ENCODE measurements at regions not wholly inside any gene's neighbourhood (a gene's known extent, or its start where the extent isn't known, plus 50 kb on each side); places are given as distances from the start of the nearest gene placed in this dataset.

DNA sequence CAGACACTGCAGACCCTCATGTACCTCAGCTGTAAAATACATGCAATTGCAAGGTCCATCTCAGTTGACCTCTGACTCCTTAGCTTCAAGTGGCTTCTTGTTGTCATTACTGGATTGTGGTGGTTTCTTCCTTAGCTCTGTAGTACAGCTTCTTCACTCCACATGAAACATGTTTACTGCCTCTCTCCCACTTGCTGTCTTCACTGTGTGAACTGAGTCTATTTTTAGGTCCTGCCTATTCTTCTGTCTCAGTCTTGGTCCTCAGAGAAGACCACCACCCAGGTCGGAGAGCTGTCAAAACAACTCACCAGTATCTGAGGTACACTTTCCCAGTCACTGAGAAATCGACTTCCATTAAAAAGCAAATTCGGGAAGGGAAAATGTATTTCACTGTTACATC, 50.2 kb upstream of the EYA4 start:
- H3K23ac ChIP-seq (ENCODE audit: low read depth, low read length), result no peak overlapping the region
- no peak overlapping the region for H3K9ac ChIP-seq (ENCODE audit: low read depth, low read length)
- 0 out of 3 replicates have a peak overlapping the region, but pooled peaks have one; percentile 6 for H2BK15ac ChIP-seq (ENCODE audit: low read depth, low read length)
- H3K4me2 ChIP-seq (ENCODE audit: low read depth, low read length), result no peak overlapping the region
- no TSS peak for BruUV-seq (replicated peaks)
- H3K4me3 ChIP-seq (ENCODE audit: insufficient read depth, low read depth, low read length), result no peak overlapping the region
- H3K56ac ChIP-seq (ENCODE audit: extremely low read depth, insufficient read depth, low read length), result no peak overlapping the region
- intact Hi-C loops (cut with micrococcal nuclease) (no loop called here), in situ Hi-C loops (cut with MboI; ENCODE audit: low sequenced_read_pairs) (loop anchor here (25.0 kb wide), 1 partner anchor 721 kb away; no protein-coding TSS in a partner anchor), dilution Hi-C loops (cut with HindIII; ENCODE audit: low sequenced_read_pairs, unreplicated experiment) (no loop called here)
- H4K91ac ChIP-seq (ENCODE audit: insufficient read depth, low read depth, low read length), result no peak overlapping the region
- H2BK120ac ChIP-seq (ENCODE audit: low read depth, low read length), result 0 out of 2 replicates have a peak overlapping the region, but pooled peaks have one; percentile 2
- H3K14ac ChIP-seq (replicated peaks; ENCODE audit: low read depth, low read length), result no peak overlapping the region
- POLR2A ChIA-PET (ENCODE audit: unreplicated experiment), result no interaction called here
- no peak overlapping the region for H2AK5ac ChIP-seq (ENCODE audit: low read depth, low read length)
- WGBS, 2 experiments (ENCODE audit: extremely low coverage in 2 of 2, insufficient read length in 1 of 2), result 29% methylated on average over 1 of the region's 3 CpGs; no CpG with 5 or more reads in 1 of the 2 experiments
- ATAC-seq (ENCODE audit: low read depth) (no peak), DNase-seq (no peak)
- H3K27me3 ChIP-seq (ENCODE audit: control insufficient read depth, insufficient read depth, low read length), result no peaks in the 10 kb centered on the region
- peaks cover 2% of the 10 kb centered on the region; the same call in 1 of the 2 replicates for H3K4me1 ChIP-seq (ENCODE audit: control insufficient read depth, insufficient read depth, low read length)
- H2AK9ac ChIP-seq (replicated peaks; ENCODE audit: low read depth, low read length, poor library complexity), result no peak overlapping the region
- no peak overlapping the region for H3K18ac ChIP-seq (ENCODE audit: low read depth, low read length)
- H3K4ac ChIP-seq (ENCODE audit: low read depth, low read length), result no peak overlapping the region
- no peak overlapping the region for H3K27ac ChIP-seq (ENCODE audit: insufficient read depth, low read length)
- no peaks in the 10 kb centered on the region for H3K79me1 ChIP-seq (ENCODE audit: low read depth in 1 of 2, low read length in 2 of 2)
- no peak overlapping the region for H2BK5ac ChIP-seq (ENCODE audit: low read depth, low read length, poor library complexity, severe bottlenecking)
- no peak overlapping the region for H2AFZ ChIP-seq (replicated peaks; ENCODE audit: low read length, poor library complexity)
- CTCF ChIA-PET, result interaction anchor here (0.5 to 2.2 kb wide), 2 partner anchors 228 to 382 kb away, joined by 4 to 9 read pairs; no protein-coding TSS in a partner anchor
- no peak overlapping the region for H2BK20ac ChIP-seq (ENCODE audit: low read depth, low read length)
- H3K9me3 ChIP-seq (ENCODE audit: control insufficient read depth, insufficient read depth, low read length), result no peaks in the 10 kb centered on the region; the same call in 1 of the 2 replicates
- H3K9me1 ChIP-seq (ENCODE audit: insufficient read depth, low read length), result no peaks in the 10 kb centered on the region
- no peaks in the 10 kb centered on the region for H4K20me1 ChIP-seq (ENCODE audit: insufficient read depth, low read length)
- H4K8ac ChIP-seq (ENCODE audit: low read depth in 2 of 2, low read length in 2 of 2), result no peak overlapping the region
- TF ChIP-seq CTCF (conservative IDR thresholded peaks at IDR 0.05; ENCODE audit: low read depth, low read length), result no peak
- TF ChIP-seq MXI1 (IDR thresholded peaks at IDR 0.05; ENCODE audit: borderline replicate concordance, low read depth, low read length), result no peak
- H4K5ac ChIP-seq (ENCODE audit: low read depth, low read length), result no peak overlapping the region
- no peaks in the 10 kb centered on the region for H3K36me3 ChIP-seq (ENCODE audit: control insufficient read depth, insufficient read depth, low read length)

Data from IMR-90 (cell line).